ENCODE measurements at regions not wholly inside any gene's neighbourhood (a gene's known extent, or its start where the extent isn't known, plus 50 kb on each side); places are given as distances from the start of the nearest gene placed in this dataset.

GRCh38 chr15:96087180-96087884 lies 243.2 kb upstream of the NR2F2 start:
- TF ChIP-seq FOXM1 (IDR thresholded peaks at IDR 0.05; ENCODE audit: low read depth) = no peak
- TF ChIP-seq USF2 (IDR thresholded peaks at IDR 0.05; ENCODE audit: borderline replicate concordance, low read depth, low read length) = no peak
- TF ChIP-seq CTCF (IDR thresholded peaks at IDR 0.05) = no peak
- TF ChIP-seq RAD21 (IDR thresholded peaks at IDR 0.05; ENCODE audit: low read length) = no peak
- TF ChIP-seq EP300 (IDR thresholded peaks at IDR 0.05; ENCODE audit: borderline replicate concordance in 1 of 2, low read depth in 1 of 2, low read length in 1 of 2) = no peak
- TF ChIP-seq PBX3 (IDR thresholded peaks at IDR 0.05) = no peak
- TF ChIP-seq FOSL2 (IDR thresholded peaks at IDR 0.05; ENCODE audit: borderline replicate concordance, low read depth) = no peak
- TF ChIP-seq POLR2AphosphoS5 (IDR thresholded peaks at IDR 0.05; ENCODE audit: low read depth, low read length) = no peak
- TF ChIP-seq REST (IDR thresholded peaks at IDR 0.05; ENCODE audit: low read depth, low read length) = no peak
- TF ChIP-seq YY1 (IDR thresholded peaks at IDR 0.05; ENCODE audit: low read depth) = no peak
- TF ChIP-seq SIN3A (IDR thresholded peaks at IDR 0.05; ENCODE audit: borderline replicate concordance, low read depth, low read length) = no peak
- no peak for TF ChIP-seq FOXJ3 (CRISPR knock-in tag; IDR thresholded peaks at IDR 0.05)
- TF ChIP-seq GABPA (IDR thresholded peaks at IDR 0.05; ENCODE audit: low read depth) = no peak
